Neural cell (in vitro differentiated cells): ENCODE measurements at regions not wholly inside any gene's neighbourhood (a gene's known extent, or its start where the extent isn't known, plus 50 kb on each side); places are given as distances from the start of the nearest gene placed in this dataset.

Experiments used
- H2AFZ ChIP-seq: fragments of 200-600, 300-800 bp; sonication (generic), shearing (Covaris generic); 2 replicates; pipeline ENCODE4 v1.6.0; 2014; ENCODE audit warnings: low read depth, mild to moderate bottlenecking, antibody characterized with exemption, low read length, moderate library complexity
- H3F3A ChIP-seq: fragments of 200-600 bp; shearing (Covaris generic); 2 replicates; pipeline ENCODE4 v1.6.1; 2016; ENCODE audit warnings: mild to moderate bottlenecking, moderate library complexity, mixed read lengths, antibody characterized with exemption, low read length; ENCODE audit not compliant: insufficient read depth, poor library complexity, severe bottlenecking
- H3K27ac ChIP-seq: fragments of 200-600, 300-800 bp; sonication (generic), shearing (Covaris generic); 2 replicates; pipeline ENCODE4 v1.5.1; 2014; ENCODE audit warnings: mild to moderate bottlenecking, low read length, moderate library complexity
- H3K27me3 ChIP-seq: fragments of 300-800, 200-600 bp; sonication (generic), shearing (Covaris generic); 2 replicates; pipeline ENCODE4 v1.6.0; 2014; ENCODE audit warnings: mild to moderate bottlenecking, low read depth, low read length, moderate library complexity; ENCODE audit not compliant: insufficient read depth
- H3K36me3 ChIP-seq: fragments of 300-800, 200-600 bp; sonication (generic), shearing (Covaris generic); 2 replicates; pipeline ENCODE4 v1.5.1; 2014; ENCODE audit warnings: mild to moderate bottlenecking, antibody characterized with exemption, low read length, moderate library complexity; ENCODE audit not compliant: insufficient read depth
- H3K4me2 ChIP-seq: fragments of 300-800, 200-600 bp; sonication (generic), shearing (Covaris generic); 2 replicates; pipeline ENCODE4 v1.6.0; 2014; ENCODE audit warnings: mild to moderate bottlenecking, low read length
- H3K4me3 ChIP-seq: fragments of 300-800, 200-600 bp; sonication (generic), shearing (Covaris generic); 2 replicates; pipeline ENCODE4 v1.5.1; 2014; ENCODE audit warnings: mild to moderate bottlenecking, low read length, moderate library complexity
- H3K79me2 ChIP-seq: fragments of 200-600 bp; shearing (Covaris generic); replicated peaks from 2 replicates; pipeline ENCODE4 v1.6.0; 2014; ENCODE audit warnings: mild to moderate bottlenecking, low read length, moderate library complexity; ENCODE audit not compliant: insufficient read depth
- H3K9ac ChIP-seq: fragments of 300-800, 200-600 bp; sonication (generic), shearing (Covaris generic); 2 replicates; pipeline ENCODE4 v1.6.1; 2016; ENCODE audit warnings: mild to moderate bottlenecking, low read length, mixed read lengths
- H3K9me2 ChIP-seq: fragments of 200-600 bp; shearing (Covaris generic); 2 replicates; pipeline ENCODE4 v1.6.1; 2016; ENCODE audit warnings: mild to moderate bottlenecking, low read length, mixed read lengths; ENCODE audit not compliant: insufficient read depth
- H3K9me3 ChIP-seq: fragments of 200-600, 300-800 bp; sonication (generic), shearing (Covaris generic); 2 replicates; pipeline ENCODE4 v1.6.1; 2016; ENCODE audit warnings: mild to moderate bottlenecking, mixed run types, low read length, moderate library complexity, mixed read lengths
- H4K20me1 ChIP-seq: fragments of 200-600 bp; shearing (Covaris generic); 2 replicates; pipeline ENCODE4 v1.6.1; 2016; ENCODE audit warnings: mild to moderate bottlenecking, mixed run types; ENCODE audit not compliant: insufficient read depth
- EP300 ChIP-seq: fragments of 450-650 bp; conservative IDR thresholded peaks from 2 replicates; pipeline ENCODE4 v1.6.1; 2014; ENCODE audit warnings: antibody characterized with exemption, mild to moderate bottlenecking, moderate library complexity; ENCODE audit not compliant: poor library complexity, severe bottlenecking
- EZH2 ChIP-seq: fragments of 200-600, 300-800 bp; shearing (Covaris generic), sonication (generic); IDR thresholded peaks from 2 replicates; pipeline ENCODE4 v1.6.1; 2014; ENCODE audit warnings: antibody characterized with exemption, low read length, borderline replicate concordance, mild to moderate bottlenecking; ENCODE audit not compliant: insufficient read depth, poor library complexity, severe bottlenecking
- MXI1 ChIP-seq: fragments of 450-650 bp; conservative IDR thresholded peaks from 2 replicates; pipeline ENCODE4 v1.6.1; 2014; ENCODE audit warnings: antibody characterized with exemption, mild to moderate bottlenecking; ENCODE audit not compliant: poor library complexity, severe bottlenecking
- POLR2AphosphoS5 ChIP-seq: IDR thresholded peaks from 2 replicates; pipeline ENCODE4 v1.6.1; 2012
- RAD21 ChIP-seq: fragments of 450-650 bp; conservative IDR thresholded peaks from 2 replicates; pipeline ENCODE4 v1.6.1; 2014; ENCODE audit warnings: antibody characterized with exemption, mild to moderate bottlenecking, moderate library complexity
- REST ChIP-seq: IDR thresholded peaks from 2 replicates; pipeline ENCODE4 v1.6.1; 2012; ENCODE audit warnings: borderline replicate concordance
- SMC3 ChIP-seq: fragments of 450-650 bp; conservative IDR thresholded peaks from 2 replicates; pipeline ENCODE4 v1.6.1; 2014; ENCODE audit warnings: antibody characterized with exemption, mild to moderate bottlenecking, moderate library complexity; ENCODE audit not compliant: poor library complexity
- TAF1 ChIP-seq: IDR thresholded peaks from 2 replicates; pipeline ENCODE4 v1.6.1; 2012; ENCODE audit warnings: low read depth
- TF ChIP-seq, protein P1 (sequence below): fragments of 450-650 bp; IDR thresholded peaks from 2 replicates; pipeline ENCODE4 v1.5.1; 2014; ENCODE audit warnings: antibody characterized with exemption, mild to moderate bottlenecking, moderate library complexity; ENCODE audit not compliant: poor library complexity, severe bottlenecking

GRCh38 chr13:34730961-34731360 lies 211.1 kb upstream of the NBEA start:
- TF ChIP-seq, protein P1, sequence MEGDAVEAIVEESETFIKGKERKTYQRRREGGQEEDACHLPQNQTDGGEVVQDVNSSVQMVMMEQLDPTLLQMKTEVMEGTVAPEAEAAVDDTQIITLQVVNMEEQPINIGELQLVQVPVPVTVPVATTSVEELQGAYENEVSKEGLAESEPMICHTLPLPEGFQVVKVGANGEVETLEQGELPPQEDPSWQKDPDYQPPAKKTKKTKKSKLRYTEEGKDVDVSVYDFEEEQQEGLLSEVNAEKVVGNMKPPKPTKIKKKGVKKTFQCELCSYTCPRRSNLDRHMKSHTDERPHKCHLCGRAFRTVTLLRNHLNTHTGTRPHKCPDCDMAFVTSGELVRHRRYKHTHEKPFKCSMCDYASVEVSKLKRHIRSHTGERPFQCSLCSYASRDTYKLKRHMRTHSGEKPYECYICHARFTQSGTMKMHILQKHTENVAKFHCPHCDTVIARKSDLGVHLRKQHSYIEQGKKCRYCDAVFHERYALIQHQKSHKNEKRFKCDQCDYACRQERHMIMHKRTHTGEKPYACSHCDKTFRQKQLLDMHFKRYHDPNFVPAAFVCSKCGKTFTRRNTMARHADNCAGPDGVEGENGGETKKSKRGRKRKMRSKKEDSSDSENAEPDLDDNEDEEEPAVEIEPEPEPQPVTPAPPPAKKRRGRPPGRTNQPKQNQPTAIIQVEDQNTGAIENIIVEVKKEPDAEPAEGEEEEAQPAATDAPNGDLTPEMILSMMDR: no peak
- TF ChIP-seq EP300 (no peak), RAD21 (no peak), TAF1 (no peak), MXI1 (no peak), POLR2AphosphoS5 (no peak), EZH2 (no peak), REST (no peak), SMC3 (no peak)
- H3K27me3 ChIP-seq: no peaks in the 10 kb centered on the region
- no peak overlapping the region for H2AFZ ChIP-seq
- no peak overlapping the region for H3K9ac ChIP-seq
- no peaks in the 10 kb centered on the region for H3K9me3 ChIP-seq
- no peak overlapping the region for H3K4me2 ChIP-seq
- no peak overlapping the region for H3K27ac ChIP-seq
- H3K79me2 ChIP-seq: no peaks in the 10 kb centered on the region
- H3K9me2 ChIP-seq: no peaks in the 10 kb centered on the region
- H3K4me3 ChIP-seq: no peak overlapping the region
- H3K36me3 ChIP-seq: no peaks in the 10 kb centered on the region
- H4K20me1 ChIP-seq: no peaks in the 10 kb centered on the region
- no peaks in the 10 kb centered on the region for H3F3A ChIP-seq

DNA sequence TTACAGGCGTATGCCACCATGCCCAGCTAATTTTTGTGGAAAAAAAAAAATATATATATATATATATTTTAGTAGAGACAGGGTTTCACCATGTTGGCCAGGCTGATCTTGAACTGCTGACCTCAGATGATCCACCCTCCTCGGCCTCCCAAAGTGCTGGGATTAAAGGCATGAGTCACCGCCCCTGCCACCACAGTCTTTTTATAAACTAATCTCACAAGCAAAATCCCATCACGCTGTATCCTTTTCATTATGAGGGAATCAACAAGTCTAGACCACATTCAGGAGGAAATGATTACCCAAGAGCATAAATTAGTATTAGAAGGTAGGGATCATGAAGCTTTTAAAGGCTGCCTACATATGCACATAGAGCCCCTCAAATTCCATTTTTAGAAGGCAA lies 210.6 kb upstream of the NBEA start:
- TF ChIP-seq, protein P1: no peak
- TF ChIP-seq POLR2AphosphoS5: no peak
- TF ChIP-seq REST: no peak
- TF ChIP-seq EP300: no peak
- TF ChIP-seq MXI1: no peak
- no peak for TF ChIP-seq EZH2
- no peak for TF ChIP-seq TAF1
- TF ChIP-seq RAD21: no peak
- no peak for TF ChIP-seq SMC3
- Histone ChIP-seq H3K4me2 (no peak overlapping the region), H3K27ac (no peak overlapping the region), H4K20me1 (no peaks in the 10 kb centered on the region), H3K27me3 (no peaks in the 10 kb centered on the region), H3K9me2 (no peaks in the 10 kb centered on the region), H3F3A (no peaks in the 10 kb centered on the region), H3K4me3 (no peak overlapping the region), H3K36me3 (no peaks in the 10 kb centered on the region), H3K9me3 (no peaks in the 10 kb centered on the region), H2AFZ (no peak overlapping the region), H3K9ac (no peak overlapping the region), H3K79me2 (no peaks in the 10 kb centered on the region)
